ENCODE measurements at regions not wholly inside any gene's neighbourhood (a gene's known extent, or its start where the extent isn't known, plus 50 kb on each side); places are given as distances from the start of the nearest gene placed in this dataset.

GRCh38 chr12:84315926-84316325 is 596.7 kb downstream of the SLC6A15 start:
- TF ChIP-seq CTCF (IDR thresholded peaks at IDR 0.05; ENCODE audit: low read length) (no peak), EZH2 (IDR thresholded peaks at IDR 0.05; ENCODE audit: borderline replicate concordance, low read length) (no peak)
